Activated naive CD4-positive, alpha-beta T cell treated with anti-CD3 and anti-CD28 coated beads, Interleukin-2, amount 50 U/mL, for 24 hours (primary cell): ENCODE measurements at regions not wholly inside any gene's neighbourhood (a gene's known extent, or its start where the extent isn't known, plus 50 kb on each side); places are given as distances from the start of the nearest gene placed in this dataset.

Source experiments
- H3K27ac Mint-ChIP-seq: one replicate; pipeline ENCODE4 v1.8.0; 2021; ENCODE audit warnings: mild to moderate bottlenecking, mixed read lengths
- H3K27me3 Mint-ChIP-seq: one replicate; pipeline ENCODE4 v1.8.0; 2021; ENCODE audit warnings: mixed read lengths
- H3K36me3 Mint-ChIP-seq: one replicate; pipeline ENCODE4 v1.8.0; 2021; ENCODE audit warnings: mixed read lengths
- H3K4me1 Mint-ChIP-seq: one replicate; pipeline ENCODE4 v1.8.0; 2021; ENCODE audit warnings: mixed read lengths
- H3K4me3 Mint-ChIP-seq: one replicate; pipeline ENCODE4 v1.8.0; 2021; ENCODE audit warnings: mild to moderate bottlenecking, mixed read lengths
- H3K9me3 Mint-ChIP-seq: one replicate; pipeline ENCODE4 v1.8.0; 2021; ENCODE audit warnings: mixed read lengths

- Mint-ChIP-seq H3K36me3 (no peaks in the 10 kb centered on the region), H3K27ac (no peak overlapping the region), H3K9me3 (no peaks in the 10 kb centered on the region), H3K27me3 (no peaks in the 10 kb centered on the region), H3K4me1 (peaks cover 12% of the 10 kb centered on the region), H3K4me3 (no peak overlapping the region)
Measured at GRCh38 chr3:102193255-102193654, 241.6 kb upstream of the ZPLD1 start.

GRCh38 chr3:102194001-102194400 is 240.8 kb upstream of the ZPLD1 start:
- H3K4me1 Mint-ChIP-seq = peaks cover 12% of the 10 kb centered on the region
- no peaks in the 10 kb centered on the region for H3K9me3 Mint-ChIP-seq
- H3K4me3 Mint-ChIP-seq = no peak overlapping the region
- no peaks in the 10 kb centered on the region for H3K27me3 Mint-ChIP-seq
- no peak overlapping the region for H3K27ac Mint-ChIP-seq
- H3K36me3 Mint-ChIP-seq = no peaks in the 10 kb centered on the region

- Mint-ChIP-seq H3K9me3 (no peaks in the 10 kb centered on the region), H3K36me3 (no peaks in the 10 kb centered on the region), H3K27ac (no peak overlapping the region), H3K4me3 (no peak overlapping the region), H3K4me1 (peaks cover 12% of the 10 kb centered on the region), H3K27me3 (no peaks in the 10 kb centered on the region)
Measured at GRCh38 chr3:102194760-102195159, 240.1 kb upstream of the ZPLD1 start.

GRCh38 chr3:102195198-102195948 is 239.4 kb upstream of the ZPLD1 start:
- no peak overlapping the region for H3K27ac Mint-ChIP-seq
- no peaks in the 10 kb centered on the region for H3K36me3 Mint-ChIP-seq
- H3K4me1 Mint-ChIP-seq = peaks cover 12% of the 10 kb centered on the region
- no peaks in the 10 kb centered on the region for H3K27me3 Mint-ChIP-seq
- H3K9me3 Mint-ChIP-seq = no peaks in the 10 kb centered on the region
- H3K4me3 Mint-ChIP-seq = no peak overlapping the region

GRCh38 chr3:102200126-102200525 is 234.7 kb upstream of the ZPLD1 start:
- Mint-ChIP-seq H3K27me3 (no peaks in the 10 kb centered on the region), H3K4me3 (no peak overlapping the region), H3K4me1 (peaks cover 3% of the 10 kb centered on the region), H3K27ac (no peak overlapping the region), H3K9me3 (peaks cover 15% of the 10 kb centered on the region), H3K36me3 (no peaks in the 10 kb centered on the region)

- Mint-ChIP-seq H3K27ac (no peak overlapping the region), H3K4me1 (no peaks in the 10 kb centered on the region), H3K9me3 (peaks cover 15% of the 10 kb centered on the region), H3K4me3 (no peak overlapping the region), H3K27me3 (no peaks in the 10 kb centered on the region), H3K36me3 (no peaks in the 10 kb centered on the region)
Measured at GRCh38 chr3:102200560-102200959, 234.3 kb upstream of the ZPLD1 start.

- no peaks in the 10 kb centered on the region for H3K4me1 Mint-ChIP-seq
- H3K4me3 Mint-ChIP-seq = no peak overlapping the region
- H3K27me3 Mint-ChIP-seq = no peaks in the 10 kb centered on the region
- H3K27ac Mint-ChIP-seq = no peak overlapping the region
- peaks cover 21% of the 10 kb centered on the region for H3K9me3 Mint-ChIP-seq
- H3K36me3 Mint-ChIP-seq = no peaks in the 10 kb centered on the region
Measured at GRCh38 chr3:102205647-102206046, 229.2 kb upstream of the ZPLD1 start.

- no peak overlapping the region for H3K4me3 Mint-ChIP-seq
- H3K27me3 Mint-ChIP-seq = no peaks in the 10 kb centered on the region
- no peak overlapping the region for H3K27ac Mint-ChIP-seq
- H3K36me3 Mint-ChIP-seq = no peaks in the 10 kb centered on the region
- no peaks in the 10 kb centered on the region for H3K4me1 Mint-ChIP-seq
- H3K9me3 Mint-ChIP-seq = peaks cover 21% of the 10 kb centered on the region
Measured at GRCh38 chr3:102206511-102207031, 228.2 kb upstream of the ZPLD1 start.

- Mint-ChIP-seq H3K27ac (no peak overlapping the region), H3K36me3 (no peaks in the 10 kb centered on the region), H3K27me3 (no peaks in the 10 kb centered on the region), H3K4me1 (no peaks in the 10 kb centered on the region), H3K4me3 (no peak overlapping the region), H3K9me3 (peaks cover 21% of the 10 kb centered on the region)
Measured at GRCh38 chr3:102207151-102207571, 227.7 kb upstream of the ZPLD1 start.

- H3K4me3 Mint-ChIP-seq = no peak overlapping the region
- peaks cover 3% of the 10 kb centered on the region for H3K4me1 Mint-ChIP-seq
- H3K27me3 Mint-ChIP-seq = no peaks in the 10 kb centered on the region
- no peak overlapping the region for H3K27ac Mint-ChIP-seq
- peaks cover 6% of the 10 kb centered on the region for H3K36me3 Mint-ChIP-seq
- peaks cover 9% of the 10 kb centered on the region for H3K9me3 Mint-ChIP-seq
Measured at GRCh38 chr3:102215166-102215565, 219.6 kb upstream of the ZPLD1 start.

- Mint-ChIP-seq H3K27ac (no peak overlapping the region), H3K9me3 (no peaks in the 10 kb centered on the region), H3K36me3 (peaks cover 2% of the 10 kb centered on the region), H3K4me3 (no peak overlapping the region), H3K27me3 (no peaks in the 10 kb centered on the region), H3K4me1 (peaks cover 44% of the 10 kb centered on the region)
Measured at GRCh38 chr3:102223132-102223531, 211.7 kb upstream of the ZPLD1 start.

- Mint-ChIP-seq H3K4me1 (peaks cover 44% of the 10 kb centered on the region), H3K27ac (no peak overlapping the region), H3K4me3 (no peak overlapping the region), H3K36me3 (peaks cover 2% of the 10 kb centered on the region), H3K27me3 (no peaks in the 10 kb centered on the region), H3K9me3 (no peaks in the 10 kb centered on the region)
Measured at GRCh38 chr3:102224171-102224570, 210.6 kb upstream of the ZPLD1 start.

- Mint-ChIP-seq H3K27me3 (no peaks in the 10 kb centered on the region), H3K4me1 (peaks cover 44% of the 10 kb centered on the region), H3K27ac (no peak overlapping the region), H3K9me3 (no peaks in the 10 kb centered on the region), H3K4me3 (no peak overlapping the region), H3K36me3 (peaks cover 2% of the 10 kb centered on the region)
Measured at GRCh38 chr3:102225005-102225404, 209.8 kb upstream of the ZPLD1 start.

GRCh38 chr3:102225407-102226132 is 209.2 kb upstream of the ZPLD1 start:
- H3K36me3 Mint-ChIP-seq = peaks cover 2% of the 10 kb centered on the region
- H3K27me3 Mint-ChIP-seq = no peaks in the 10 kb centered on the region
- H3K9me3 Mint-ChIP-seq = no peaks in the 10 kb centered on the region
- H3K4me3 Mint-ChIP-seq = no peak overlapping the region
- H3K4me1 Mint-ChIP-seq = peaks cover 44% of the 10 kb centered on the region
- H3K27ac Mint-ChIP-seq = no peak overlapping the region

GRCh38 chr3:102226463-102226862 is 208.4 kb upstream of the ZPLD1 start:
- Mint-ChIP-seq H3K4me3 (no peak overlapping the region), H3K36me3 (peaks cover 2% of the 10 kb centered on the region), H3K9me3 (no peaks in the 10 kb centered on the region), H3K27ac (no peak overlapping the region), H3K27me3 (no peaks in the 10 kb centered on the region), H3K4me1 (peaks cover 42% of the 10 kb centered on the region)

GRCh38 chr3:102229062-102229655 is 205.7 kb upstream of the ZPLD1 start:
- Mint-ChIP-seq H3K4me3 (no peak overlapping the region), H3K27me3 (no peaks in the 10 kb centered on the region), H3K9me3 (no peaks in the 10 kb centered on the region)

More at GRCh38 chr3:102229062-102229655, 205.7 kb upstream of the ZPLD1 start:
- H3K4me1 Mint-ChIP-seq = peaks cover 15% of the 10 kb centered on the region
- H3K27ac Mint-ChIP-seq = no peak overlapping the region
- no peaks in the 10 kb centered on the region for H3K36me3 Mint-ChIP-seq
